AG09309 (cell line): ENCODE measurements at regions not wholly inside any gene's neighbourhood (a gene's known extent, or its start where the extent isn't known, plus 50 kb on each side); places are given as distances from the start of the nearest gene placed in this dataset.

Experiments used
- DNase-seq: peaks from one replicate; pipeline ENCODE4 v3.0.0-alpha.2; 2010; ENCODE audit warnings: low read depth
- H3K4me3 ChIP-seq: 2 replicates; pipeline ENCODE4 v1.5.1; 2011; ENCODE audit warnings: mild to moderate bottlenecking, low read depth, low read length, moderate library complexity; ENCODE audit not compliant: control insufficient read depth
- TF ChIP-seq, protein P1 (sequence below): IDR thresholded peaks from 2 replicates; pipeline ENCODE4 v1.5.1; 2011; ENCODE audit warnings: mild to moderate bottlenecking, low read depth, low read length, inconsistent platforms; ENCODE audit not compliant: insufficient read depth, control insufficient read depth; ENCODE audit errors: missing control alignments

DNA sequence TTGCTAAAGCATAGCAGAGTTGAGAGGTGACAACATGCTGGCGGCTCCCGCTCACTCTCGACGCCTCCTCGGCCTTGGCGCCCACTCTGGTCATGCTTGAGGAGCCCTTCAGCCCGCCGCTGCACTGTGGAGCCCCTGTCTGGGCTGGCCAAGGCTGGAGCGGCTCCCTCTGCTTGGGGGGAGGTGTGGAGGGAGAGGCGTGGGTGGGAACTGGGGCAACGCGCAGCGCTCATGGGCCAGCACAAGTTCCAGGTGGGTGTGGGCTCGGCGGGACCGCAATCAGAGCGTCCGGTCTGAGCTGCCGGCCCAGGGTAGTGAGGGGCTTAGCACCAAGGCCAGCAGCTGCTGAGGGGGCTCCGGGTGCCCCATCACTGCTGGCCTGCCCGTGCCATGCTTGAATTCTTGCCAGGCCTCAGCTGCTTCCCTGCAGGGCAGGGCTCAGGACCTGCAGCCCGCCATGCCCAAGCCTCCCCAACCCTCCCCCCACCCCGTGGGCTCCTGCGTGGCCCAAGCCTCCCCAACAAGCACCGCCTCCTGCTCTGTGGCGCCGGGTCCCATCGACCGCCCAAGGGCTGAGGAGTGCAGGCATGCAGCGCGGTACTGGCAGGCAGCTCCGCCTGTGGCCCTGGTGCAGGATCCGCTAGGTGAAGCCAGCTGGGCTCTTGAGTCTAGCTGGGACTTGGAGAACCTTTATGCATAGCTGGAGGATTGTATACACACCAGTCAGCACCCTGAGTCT lies 2052.8 kb upstream of the CELF4 start:
- H3K4me3 ChIP-seq, result no peak overlapping the region
- no peak for DNase-seq

DNA sequence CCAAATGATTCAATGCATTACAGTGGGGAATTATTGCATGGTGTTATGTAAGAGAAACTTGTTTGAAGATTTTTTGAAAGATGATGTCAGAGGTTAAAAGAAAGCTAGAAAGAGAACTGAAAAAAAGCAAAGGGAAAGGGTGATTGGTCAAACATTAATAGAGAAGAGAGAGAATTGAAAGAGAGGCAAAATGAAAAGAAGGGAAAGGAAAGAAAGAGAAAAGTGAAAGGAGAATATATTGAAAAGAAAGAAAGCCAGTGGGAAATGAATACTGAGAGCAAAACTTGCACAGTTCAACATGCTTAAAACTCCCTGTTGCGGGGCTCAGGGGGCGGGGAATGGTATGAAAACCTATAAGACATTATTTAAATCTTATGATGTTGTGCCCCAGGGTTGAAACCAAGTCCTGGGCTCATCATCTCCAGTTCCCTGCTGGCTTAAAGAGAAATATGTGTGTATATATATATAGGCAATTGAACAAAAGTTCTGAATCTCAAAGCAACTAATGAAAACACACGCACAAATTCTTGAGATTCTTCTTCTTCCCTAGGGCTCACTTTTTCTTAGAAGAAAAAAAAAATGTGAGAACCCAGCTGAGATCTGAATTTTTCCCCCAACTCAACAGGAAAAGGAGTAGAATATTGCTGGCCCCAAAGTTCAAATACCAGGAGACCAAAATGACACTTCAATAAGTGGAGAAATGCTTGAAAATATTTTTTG lies 2045.9 kb upstream of the CELF4 start:
- no peak for DNase-seq

More for the DNA sequence above, 2052.8 kb upstream of the CELF4 start:
- TF ChIP-seq, protein P1, sequence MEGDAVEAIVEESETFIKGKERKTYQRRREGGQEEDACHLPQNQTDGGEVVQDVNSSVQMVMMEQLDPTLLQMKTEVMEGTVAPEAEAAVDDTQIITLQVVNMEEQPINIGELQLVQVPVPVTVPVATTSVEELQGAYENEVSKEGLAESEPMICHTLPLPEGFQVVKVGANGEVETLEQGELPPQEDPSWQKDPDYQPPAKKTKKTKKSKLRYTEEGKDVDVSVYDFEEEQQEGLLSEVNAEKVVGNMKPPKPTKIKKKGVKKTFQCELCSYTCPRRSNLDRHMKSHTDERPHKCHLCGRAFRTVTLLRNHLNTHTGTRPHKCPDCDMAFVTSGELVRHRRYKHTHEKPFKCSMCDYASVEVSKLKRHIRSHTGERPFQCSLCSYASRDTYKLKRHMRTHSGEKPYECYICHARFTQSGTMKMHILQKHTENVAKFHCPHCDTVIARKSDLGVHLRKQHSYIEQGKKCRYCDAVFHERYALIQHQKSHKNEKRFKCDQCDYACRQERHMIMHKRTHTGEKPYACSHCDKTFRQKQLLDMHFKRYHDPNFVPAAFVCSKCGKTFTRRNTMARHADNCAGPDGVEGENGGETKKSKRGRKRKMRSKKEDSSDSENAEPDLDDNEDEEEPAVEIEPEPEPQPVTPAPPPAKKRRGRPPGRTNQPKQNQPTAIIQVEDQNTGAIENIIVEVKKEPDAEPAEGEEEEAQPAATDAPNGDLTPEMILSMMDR, result no peak

DNA sequence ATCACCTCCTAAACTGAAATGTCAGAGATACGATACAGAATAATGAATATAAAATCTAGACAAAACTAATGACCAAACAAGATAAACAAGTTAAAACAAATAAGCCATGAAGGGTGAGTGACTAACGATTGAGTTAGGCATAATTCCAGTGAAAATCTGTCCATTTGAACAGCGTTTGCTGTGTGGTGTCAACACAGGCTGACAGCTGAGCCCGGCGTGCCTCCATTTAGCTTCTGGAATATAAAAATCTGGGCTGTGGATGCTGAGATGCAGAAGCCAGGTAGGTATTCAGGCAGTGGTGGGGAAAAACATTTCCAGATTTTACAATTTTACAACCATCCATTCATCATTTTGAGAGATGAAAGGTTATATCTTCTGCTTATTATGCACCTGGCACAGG lies 2041.4 kb upstream of the CELF4 start:
- TF ChIP-seq, protein P1, result no peak
- no peak for DNase-seq
- H3K4me3 ChIP-seq, result no peak overlapping the region

More for the DNA sequence above, 2045.9 kb upstream of the CELF4 start:
- no peak overlapping the region for H3K4me3 ChIP-seq
- TF ChIP-seq, protein P1, result no peak

DNA sequence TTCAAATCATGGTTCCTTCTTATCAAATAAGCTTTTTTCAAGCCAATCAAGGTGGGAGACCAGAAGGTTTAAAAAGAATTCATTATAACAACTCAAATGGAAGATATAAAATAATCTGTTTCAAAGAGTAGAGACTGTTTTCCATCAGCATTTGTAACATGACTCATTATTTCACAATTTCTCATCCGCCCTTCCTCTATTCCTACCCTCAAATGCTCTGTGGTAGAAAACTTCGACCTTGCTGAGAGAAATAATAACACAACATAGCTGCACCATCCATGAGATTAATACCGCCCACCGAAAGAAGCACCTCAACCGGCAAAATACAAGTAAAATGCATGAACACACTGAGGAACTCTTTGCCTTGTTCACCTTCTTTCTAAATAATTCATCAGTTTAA lies 2039.2 kb upstream of the CELF4 start:
- TF ChIP-seq, protein P1, result no peak
- no peak for DNase-seq
- H3K4me3 ChIP-seq, result no peak overlapping the region

DNA sequence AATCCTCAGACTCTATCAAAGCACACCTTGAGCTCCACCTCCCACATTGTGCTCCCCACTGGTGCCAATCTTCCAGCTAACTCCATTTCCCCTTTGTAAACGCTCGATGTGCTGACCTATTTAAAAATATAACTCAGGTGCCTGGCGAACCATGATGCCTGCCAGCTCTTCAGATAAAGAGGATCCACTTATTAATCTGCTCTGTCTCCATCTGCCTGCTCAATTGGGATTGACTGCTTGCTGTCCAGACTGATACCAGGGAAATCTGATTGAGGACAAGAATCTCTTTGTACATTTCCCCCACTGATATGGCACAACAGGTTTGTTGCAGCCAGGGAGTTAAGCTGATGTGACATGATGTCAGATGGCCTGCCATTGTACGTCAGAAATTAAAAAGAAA lies 2036.5 kb upstream of the CELF4 start:
- TF ChIP-seq, protein P1, result no peak
- no peak overlapping the region for H3K4me3 ChIP-seq
- no peak for DNase-seq

DNA sequence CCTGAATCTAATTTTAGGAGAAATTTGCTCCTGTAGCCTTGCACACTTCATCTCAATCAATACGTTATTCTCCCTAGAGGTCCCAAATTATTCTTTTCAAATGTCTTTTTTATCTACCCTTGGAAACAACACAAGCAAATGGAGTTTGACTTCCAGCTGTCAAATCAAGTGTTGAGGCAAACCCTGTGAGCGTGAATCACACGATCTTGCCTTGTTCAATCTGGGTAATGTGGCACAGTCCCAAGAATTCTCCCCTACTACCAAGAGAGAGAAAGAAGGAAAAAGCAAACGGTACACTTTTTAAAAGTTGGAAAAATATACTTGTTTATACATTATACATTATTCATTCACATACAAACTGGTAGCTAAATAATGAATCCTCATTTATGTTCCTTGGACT lies 2035.3 kb upstream of the CELF4 start:
- TF ChIP-seq, protein P1, result no peak
- no peak for DNase-seq
- no peak overlapping the region for H3K4me3 ChIP-seq
